ENCODE measurements at regions not wholly inside any gene's neighbourhood (a gene's known extent, or its start where the extent isn't known, plus 50 kb on each side); places are given as distances from the start of the nearest gene placed in this dataset.

DNA sequence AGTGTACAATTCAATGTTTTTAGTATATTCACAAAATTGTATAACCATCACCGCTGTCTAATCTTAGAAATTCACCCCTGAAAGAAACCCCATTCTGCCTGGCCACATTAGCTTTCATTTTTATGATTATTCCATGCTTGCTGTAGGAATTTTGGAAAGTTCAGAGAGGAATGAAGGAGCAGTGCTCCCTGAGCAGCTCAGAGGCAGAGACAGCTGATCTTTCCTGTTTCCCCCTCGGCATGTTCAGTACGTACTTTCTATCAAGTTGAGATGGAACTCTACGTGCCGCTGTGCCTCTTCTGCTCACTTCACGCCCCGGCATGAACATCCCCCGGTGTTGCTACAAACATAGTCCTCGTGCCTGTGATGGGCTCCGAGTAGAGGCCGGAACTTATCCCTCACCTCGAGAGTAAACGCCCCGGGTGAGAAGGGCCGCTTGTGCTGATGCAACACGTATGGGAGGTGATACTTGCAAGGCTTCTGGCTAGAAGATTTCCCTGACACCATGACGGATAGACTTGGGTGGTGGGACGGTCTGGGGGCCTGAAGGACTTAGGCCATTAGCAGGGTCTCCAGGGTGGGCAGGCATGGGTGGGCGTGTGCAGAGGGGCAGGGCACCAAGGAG is 79.2 kb upstream of the CIBAR2 start:
- H3K79me2 ChIP-seq (ENCODE audit: insufficient read depth, low read length): no peaks in the 10 kb centered on the region
- H3K4me3 ChIP-seq (replicated peaks in 1 of 3; ENCODE audit: insufficient read depth in 1 of 3, low read depth in 2 of 3, low read length in 3 of 3): no peak overlapping the region
- H4K20me1 ChIP-seq (ENCODE audit: insufficient read depth, low read length): no peaks in the 10 kb centered on the region
- H3K36me3 ChIP-seq (replicated peaks in 1 of 2; ENCODE audit: control insufficient read depth in 1 of 2, insufficient read depth in 2 of 2, low read length in 2 of 2): no peaks in the 10 kb centered on the region
- no peak for DNase-seq (ENCODE audit: low spot score)
- H3K9ac ChIP-seq (ENCODE audit: insufficient read depth, low read depth, low read length): no peak overlapping the region
- no peak overlapping the region for H2AFZ ChIP-seq (ENCODE audit: low read length)
- CTCF ChIA-PET (ENCODE audit: low intra/inter-chr PET ratio, low total read pairs): no interaction called here
- intact Hi-C loops (cut with micrococcal nuclease; ENCODE audit: unreplicated experiment): no loop called here
- H3K4me1 ChIP-seq (ENCODE audit: insufficient read depth, low read length): peaks cover 33% of the 10 kb centered on the region
- H3K9me3 ChIP-seq (ENCODE audit: low read length): no peaks in the 10 kb centered on the region
- POLR2A ChIA-PET: no interaction called here
- WGBS (ENCODE audit: low lambda C conversion rate): 91% methylated on average over 19 of the region's 19 CpGs
- no peaks in the 10 kb centered on the region for H3K27me3 ChIP-seq (ENCODE audit: control insufficient read depth in 1 of 2, insufficient read depth in 2 of 2, low read length in 2 of 2)
- no peak for ATAC-seq
- H3K4me2 ChIP-seq (ENCODE audit: low read depth, low read length): no peak overlapping the region
- H3K27ac ChIP-seq (ENCODE audit: extremely low read length, insufficient read depth, low read length): no peak overlapping the region
- BruUV-seq (replicated peaks): no TSS peak
- no peak for FAIRE-seq
- in situ Hi-C loops (cut with HindIII; ENCODE audit: extremely low pct_ligation_motif_present, low pct_unique_long_range_greater_than_20kb): no loop called here
- TF ChIP-seq JUNB (CRISPR knock-in tag; IDR thresholded peaks at IDR 0.05; ENCODE audit: borderline replicate concordance) (no peak), ZNF382 (CRISPR knock-in tag; IDR thresholded peaks at IDR 0.05; ENCODE audit: borderline replicate concordance) (no peak), HNRNPL (IDR thresholded peaks at IDR 0.05; ENCODE audit: low read depth, low read length) (no peak), FOXJ3 (CRISPR knock-in tag; IDR thresholded peaks at IDR 0.05; ENCODE audit: borderline replicate concordance) (no peak), ZNF138 (CRISPR knock-in tag; IDR thresholded peaks at IDR 0.05; ENCODE audit: low read depth) (no peak), FOXC1 (CRISPR knock-in tag; IDR thresholded peaks at IDR 0.05; ENCODE audit: borderline replicate concordance) (no peak), MTA1 (CRISPR knock-in tag; IDR thresholded peaks at IDR 0.05; ENCODE audit: borderline replicate concordance) (no peak), ETV6 (CRISPR knock-in tag; conservative IDR thresholded peaks at IDR 0.05) (no peak), HNRNPK (IDR thresholded peaks at IDR 0.05; ENCODE audit: low read depth, low read length, poor library complexity, severe bottlenecking) (no peak), TBX2 (CRISPR knock-in tag; IDR thresholded peaks at IDR 0.05; ENCODE audit: borderline replicate concordance) (no peak), ZNF546 (CRISPR knock-in tag; conservative IDR thresholded peaks at IDR 0.05) (no peak)
- TF ChIP-seq, protein P1, sequence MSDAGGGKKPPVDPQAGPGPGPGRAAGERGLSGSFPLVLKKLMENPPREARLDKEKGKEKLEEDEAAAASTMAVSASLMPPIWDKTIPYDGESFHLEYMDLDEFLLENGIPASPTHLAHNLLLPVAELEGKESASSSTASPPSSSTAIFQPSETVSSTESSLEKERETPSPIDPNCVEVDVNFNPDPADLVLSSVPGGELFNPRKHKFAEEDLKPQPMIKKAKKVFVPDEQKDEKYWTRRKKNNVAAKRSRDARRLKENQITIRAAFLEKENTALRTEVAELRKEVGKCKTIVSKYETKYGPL (CRISPR knock-in tag; IDR thresholded peaks at IDR 0.05): no peak
- TF ChIP-seq, protein P2, sequence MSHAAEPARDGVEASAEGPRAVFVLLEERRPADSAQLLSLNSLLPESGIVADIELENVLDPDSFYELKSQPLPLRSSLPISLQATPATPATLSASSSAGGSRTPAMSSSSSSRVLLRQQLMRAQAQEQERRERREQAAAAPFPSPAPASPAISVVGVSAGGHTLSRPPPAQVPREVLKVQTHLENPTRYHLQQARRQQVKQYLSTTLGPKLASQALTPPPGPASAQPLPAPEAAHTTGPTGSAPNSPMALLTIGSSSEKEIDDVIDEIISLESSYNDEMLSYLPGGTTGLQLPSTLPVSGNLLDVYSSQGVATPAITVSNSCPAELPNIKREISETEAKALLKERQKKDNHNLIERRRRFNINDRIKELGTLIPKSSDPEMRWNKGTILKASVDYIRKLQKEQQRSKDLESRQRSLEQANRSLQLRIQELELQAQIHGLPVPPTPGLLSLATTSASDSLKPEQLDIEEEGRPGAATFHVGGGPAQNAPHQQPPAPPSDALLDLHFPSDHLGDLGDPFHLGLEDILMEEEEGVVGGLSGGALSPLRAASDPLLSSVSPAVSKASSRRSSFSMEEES (CRISPR knock-in tag; IDR thresholded peaks at IDR 0.05): no peak
- TF ChIP-seq, protein P3, sequence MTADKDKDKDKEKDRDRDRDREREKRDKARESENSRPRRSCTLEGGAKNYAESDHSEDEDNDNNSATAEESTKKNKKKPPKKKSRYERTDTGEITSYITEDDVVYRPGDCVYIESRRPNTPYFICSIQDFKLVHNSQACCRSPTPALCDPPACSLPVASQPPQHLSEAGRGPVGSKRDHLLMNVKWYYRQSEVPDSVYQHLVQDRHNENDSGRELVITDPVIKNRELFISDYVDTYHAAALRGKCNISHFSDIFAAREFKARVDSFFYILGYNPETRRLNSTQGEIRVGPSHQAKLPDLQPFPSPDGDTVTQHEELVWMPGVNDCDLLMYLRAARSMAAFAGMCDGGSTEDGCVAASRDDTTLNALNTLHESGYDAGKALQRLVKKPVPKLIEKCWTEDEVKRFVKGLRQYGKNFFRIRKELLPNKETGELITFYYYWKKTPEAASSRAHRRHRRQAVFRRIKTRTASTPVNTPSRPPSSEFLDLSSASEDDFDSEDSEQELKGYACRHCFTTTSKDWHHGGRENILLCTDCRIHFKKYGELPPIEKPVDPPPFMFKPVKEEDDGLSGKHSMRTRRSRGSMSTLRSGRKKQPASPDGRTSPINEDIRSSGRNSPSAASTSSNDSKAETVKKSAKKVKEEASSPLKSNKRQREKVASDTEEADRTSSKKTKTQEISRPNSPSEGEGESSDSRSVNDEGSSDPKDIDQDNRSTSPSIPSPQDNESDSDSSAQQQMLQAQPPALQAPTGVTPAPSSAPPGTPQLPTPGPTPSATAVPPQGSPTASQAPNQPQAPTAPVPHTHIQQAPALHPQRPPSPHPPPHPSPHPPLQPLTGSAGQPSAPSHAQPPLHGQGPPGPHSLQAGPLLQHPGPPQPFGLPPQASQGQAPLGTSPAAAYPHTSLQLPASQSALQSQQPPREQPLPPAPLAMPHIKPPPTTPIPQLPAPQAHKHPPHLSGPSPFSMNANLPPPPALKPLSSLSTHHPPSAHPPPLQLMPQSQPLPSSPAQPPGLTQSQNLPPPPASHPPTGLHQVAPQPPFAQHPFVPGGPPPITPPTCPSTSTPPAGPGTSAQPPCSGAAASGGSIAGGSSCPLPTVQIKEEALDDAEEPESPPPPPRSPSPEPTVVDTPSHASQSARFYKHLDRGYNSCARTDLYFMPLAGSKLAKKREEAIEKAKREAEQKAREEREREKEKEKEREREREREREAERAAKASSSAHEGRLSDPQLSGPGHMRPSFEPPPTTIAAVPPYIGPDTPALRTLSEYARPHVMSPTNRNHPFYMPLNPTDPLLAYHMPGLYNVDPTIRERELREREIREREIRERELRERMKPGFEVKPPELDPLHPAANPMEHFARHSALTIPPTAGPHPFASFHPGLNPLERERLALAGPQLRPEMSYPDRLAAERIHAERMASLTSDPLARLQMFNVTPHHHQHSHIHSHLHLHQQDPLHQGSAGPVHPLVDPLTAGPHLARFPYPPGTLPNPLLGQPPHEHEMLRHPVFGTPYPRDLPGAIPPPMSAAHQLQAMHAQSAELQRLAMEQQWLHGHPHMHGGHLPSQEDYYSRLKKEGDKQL (CRISPR knock-in tag; IDR thresholded peaks at IDR 0.05; ENCODE audit: low read depth): no peak
- TF ChIP-seq, protein P4, sequence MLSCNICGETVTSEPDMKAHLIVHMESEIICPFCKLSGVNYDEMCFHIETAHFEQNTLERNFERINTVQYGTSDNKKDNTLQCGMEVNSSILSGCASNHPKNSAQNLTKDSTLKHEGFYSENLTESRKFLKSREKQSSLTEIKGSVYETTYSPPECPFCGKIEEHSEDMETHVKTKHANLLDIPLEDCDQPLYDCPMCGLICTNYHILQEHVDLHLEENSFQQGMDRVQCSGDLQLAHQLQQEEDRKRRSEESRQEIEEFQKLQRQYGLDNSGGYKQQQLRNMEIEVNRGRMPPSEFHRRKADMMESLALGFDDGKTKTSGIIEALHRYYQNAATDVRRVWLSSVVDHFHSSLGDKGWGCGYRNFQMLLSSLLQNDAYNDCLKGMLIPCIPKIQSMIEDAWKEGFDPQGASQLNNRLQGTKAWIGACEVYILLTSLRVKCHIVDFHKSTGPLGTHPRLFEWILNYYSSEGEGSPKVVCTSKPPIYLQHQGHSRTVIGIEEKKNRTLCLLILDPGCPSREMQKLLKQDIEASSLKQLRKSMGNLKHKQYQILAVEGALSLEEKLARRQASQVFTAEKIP (CRISPR knock-in tag; IDR thresholded peaks at IDR 0.05; ENCODE audit: borderline replicate concordance): no peak
